GM23248 (cell line): ENCODE measurements at regions not wholly inside any gene's neighbourhood (a gene's known extent, or its start where the extent isn't known, plus 50 kb on each side); places are given as distances from the start of the nearest gene placed in this dataset.

Experiments
- EZH2 ChIP-seq: fragments of 200-600 bp; sonication (generic); IDR thresholded peaks from 2 replicates; pipeline ENCODE4 v1.6.1; 2018; ENCODE audit warnings: antibody characterized with exemption, mild to moderate bottlenecking; ENCODE audit not compliant: insufficient read depth, poor library complexity, severe bottlenecking
- EZH2phosphoT487 ChIP-seq: fragments of 200-600 bp; sonication (generic); IDR thresholded peaks from 2 replicates; pipeline ENCODE4 v1.6.1; 2018; ENCODE audit warnings: antibody characterized with exemption, moderate library complexity, mild to moderate bottlenecking, low read depth; ENCODE audit not compliant: insufficient read depth

GRCh38 chr3:55143336-55143735, 215.5 kb upstream of the LRTM1 start:
- TF ChIP-seq EZH2 (no peak), EZH2phosphoT487 (no peak)
